LNCaP clone FGC (cell line): ENCODE measurements at regions not wholly inside any gene's neighbourhood (a gene's known extent, or its start where the extent isn't known, plus 50 kb on each side); places are given as distances from the start of the nearest gene placed in this dataset.

Experiments used
- DNase-seq: peaks from one replicate; pipeline ENCODE4 v3.0.0-alpha.2; 2011; ENCODE audit warnings: low read depth
- H3K4me3 ChIP-seq: 2 replicates; pipeline ENCODE4 v1.5.1; 2011; ENCODE audit warnings: mild to moderate bottlenecking, low read depth, low read length, control low read depth
- TF ChIP-seq, protein P1 (sequence below): IDR thresholded peaks from 2 replicates; pipeline ENCODE4 v1.5.1; 2012; ENCODE audit warnings: mild to moderate bottlenecking; ENCODE audit not compliant: control insufficient read depth, insufficient read depth; ENCODE audit errors: extremely low read depth

DNA sequence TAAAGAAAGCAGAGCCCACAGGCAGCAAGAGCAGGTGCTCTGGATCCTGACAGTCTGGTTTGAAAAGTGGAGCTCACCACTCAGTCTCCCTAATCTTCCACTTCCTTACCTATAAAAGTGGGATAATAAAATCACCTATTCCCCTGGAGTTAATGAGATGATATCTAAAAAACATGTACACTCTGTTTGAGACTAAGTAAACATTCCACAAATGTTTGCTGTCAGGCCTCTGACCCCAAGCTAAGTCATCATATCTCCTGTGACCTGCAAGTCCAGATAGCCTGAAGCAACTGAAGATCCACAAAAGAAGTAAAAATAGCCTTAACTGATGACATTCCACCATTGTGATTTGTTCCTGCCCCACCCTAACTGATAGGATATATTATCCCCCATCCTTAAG lies 1324.5 kb downstream of the XPNPEP1 start:
- no peak overlapping the region for H3K4me3 ChIP-seq
- TF ChIP-seq, protein P1, sequence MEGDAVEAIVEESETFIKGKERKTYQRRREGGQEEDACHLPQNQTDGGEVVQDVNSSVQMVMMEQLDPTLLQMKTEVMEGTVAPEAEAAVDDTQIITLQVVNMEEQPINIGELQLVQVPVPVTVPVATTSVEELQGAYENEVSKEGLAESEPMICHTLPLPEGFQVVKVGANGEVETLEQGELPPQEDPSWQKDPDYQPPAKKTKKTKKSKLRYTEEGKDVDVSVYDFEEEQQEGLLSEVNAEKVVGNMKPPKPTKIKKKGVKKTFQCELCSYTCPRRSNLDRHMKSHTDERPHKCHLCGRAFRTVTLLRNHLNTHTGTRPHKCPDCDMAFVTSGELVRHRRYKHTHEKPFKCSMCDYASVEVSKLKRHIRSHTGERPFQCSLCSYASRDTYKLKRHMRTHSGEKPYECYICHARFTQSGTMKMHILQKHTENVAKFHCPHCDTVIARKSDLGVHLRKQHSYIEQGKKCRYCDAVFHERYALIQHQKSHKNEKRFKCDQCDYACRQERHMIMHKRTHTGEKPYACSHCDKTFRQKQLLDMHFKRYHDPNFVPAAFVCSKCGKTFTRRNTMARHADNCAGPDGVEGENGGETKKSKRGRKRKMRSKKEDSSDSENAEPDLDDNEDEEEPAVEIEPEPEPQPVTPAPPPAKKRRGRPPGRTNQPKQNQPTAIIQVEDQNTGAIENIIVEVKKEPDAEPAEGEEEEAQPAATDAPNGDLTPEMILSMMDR = no peak
- no peak for DNase-seq

DNA sequence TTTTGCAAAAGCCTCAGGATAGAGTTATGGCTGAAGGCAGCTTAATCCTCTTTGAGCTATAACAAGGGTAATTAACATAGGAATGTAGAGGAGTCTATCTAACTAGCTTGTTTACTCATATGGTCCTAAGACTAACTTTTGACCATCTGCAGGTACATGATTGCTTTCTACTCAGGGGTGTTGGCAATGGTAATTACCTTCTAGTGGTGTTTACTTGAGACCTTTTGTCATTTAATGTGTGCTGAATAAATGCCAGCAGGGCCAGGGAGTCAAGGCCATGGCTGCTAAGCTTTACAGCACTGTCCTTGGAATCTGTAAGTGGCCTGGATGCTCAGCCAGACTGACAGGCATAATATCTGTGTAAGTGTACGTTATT lies 1325.0 kb downstream of the XPNPEP1 start:
- no peak overlapping the region for H3K4me3 ChIP-seq
- no peak for DNase-seq
- TF ChIP-seq, protein P1 = no peak

DNA sequence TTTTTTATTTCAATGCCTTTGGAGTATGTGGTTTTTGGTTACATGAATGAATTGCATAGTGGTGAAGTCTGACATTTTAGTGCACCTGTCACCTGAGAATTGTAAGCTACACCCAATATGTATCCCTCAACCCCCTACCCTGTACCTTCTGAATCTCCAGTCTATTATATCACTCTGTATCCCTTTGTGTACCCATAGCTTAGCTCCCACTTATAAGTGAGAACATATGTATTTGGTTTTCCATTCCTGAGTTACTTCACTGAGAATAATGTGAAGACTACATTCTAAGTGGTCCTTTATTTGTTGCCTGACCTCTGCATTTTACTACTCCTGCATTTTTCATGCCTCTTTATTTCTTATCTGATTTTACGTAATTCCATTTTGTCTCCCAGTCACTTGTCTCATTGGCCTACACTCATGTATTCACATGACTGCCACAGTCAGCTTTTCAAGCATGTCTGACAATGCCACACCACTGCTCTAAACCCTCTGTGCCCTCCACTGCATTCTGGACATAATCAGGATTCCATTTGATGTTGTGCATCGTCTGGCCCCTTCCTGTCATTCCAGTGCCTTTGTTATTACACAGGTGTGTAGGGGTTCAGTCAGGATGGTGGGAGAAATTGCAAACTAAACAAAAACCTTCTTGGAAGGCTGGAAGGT lies 1325.5 kb downstream of the XPNPEP1 start:
- H3K4me3 ChIP-seq = no peak overlapping the region
- TF ChIP-seq, protein P1 = no peak
- DNase-seq = no peak

DNA sequence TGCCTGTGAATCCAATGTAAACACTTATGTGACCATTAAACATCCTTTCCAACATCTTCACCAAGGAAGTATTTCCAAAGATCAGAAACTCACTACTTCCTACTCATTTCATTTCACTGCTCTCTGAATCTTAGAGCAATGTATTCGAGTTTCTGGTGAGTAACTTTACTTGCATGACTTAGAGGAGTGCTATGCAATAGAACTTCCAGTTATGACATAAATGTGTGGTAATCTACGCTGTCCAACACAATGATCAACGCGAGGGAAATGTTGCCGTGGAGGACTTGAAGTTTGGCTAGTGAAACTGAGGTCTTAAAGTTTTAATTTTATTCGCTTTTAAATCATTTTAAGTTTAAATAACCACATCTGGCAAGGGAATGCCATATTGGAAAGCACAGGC lies 1326.3 kb downstream of the XPNPEP1 start:
- TF ChIP-seq, protein P1 = no peak
- no peak for DNase-seq
- H3K4me3 ChIP-seq = no peak overlapping the region

DNA sequence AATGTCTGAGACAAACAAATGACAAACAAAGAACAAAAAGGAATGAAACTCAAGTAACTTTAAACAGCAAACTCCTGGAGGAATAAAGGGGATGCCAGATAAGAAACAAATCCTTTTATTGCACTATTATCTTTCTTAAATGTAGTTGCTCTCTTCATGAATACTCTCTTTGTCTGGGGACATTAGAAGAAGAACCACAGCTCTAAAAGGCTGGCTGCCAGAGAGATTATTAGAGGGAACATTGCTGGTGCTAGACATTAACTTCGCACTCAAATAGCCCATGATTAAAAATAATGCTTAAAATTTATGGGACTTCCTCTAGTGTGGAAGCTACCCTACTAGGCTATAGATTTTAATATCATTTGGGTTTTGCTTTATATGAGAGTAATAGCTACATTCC lies 1330.4 kb downstream of the XPNPEP1 start:
- TF ChIP-seq, protein P1 = no peak
- no peak for DNase-seq
- no peak overlapping the region for H3K4me3 ChIP-seq

DNA sequence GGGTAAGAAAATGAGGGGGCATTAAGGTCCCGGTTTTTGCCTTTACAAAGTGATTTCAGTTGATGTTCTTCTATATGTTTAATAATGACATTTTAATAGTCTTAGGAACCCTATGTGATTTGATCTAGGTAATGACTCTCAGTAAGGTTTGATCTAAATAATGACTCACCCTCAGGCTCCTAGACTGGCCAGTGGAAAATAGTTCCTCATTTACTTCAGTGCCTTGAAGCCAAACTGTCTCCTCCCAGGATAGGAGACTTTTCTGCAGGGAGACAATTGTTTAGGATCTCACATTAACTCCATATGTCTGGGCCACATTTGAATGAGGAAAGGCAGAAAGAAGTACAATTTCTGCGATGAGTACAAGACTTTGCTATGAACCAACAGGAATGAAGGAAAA lies 1331.9 kb downstream of the XPNPEP1 start:
- no peak overlapping the region for H3K4me3 ChIP-seq
- DNase-seq = no peak
- TF ChIP-seq, protein P1 = no peak

DNA sequence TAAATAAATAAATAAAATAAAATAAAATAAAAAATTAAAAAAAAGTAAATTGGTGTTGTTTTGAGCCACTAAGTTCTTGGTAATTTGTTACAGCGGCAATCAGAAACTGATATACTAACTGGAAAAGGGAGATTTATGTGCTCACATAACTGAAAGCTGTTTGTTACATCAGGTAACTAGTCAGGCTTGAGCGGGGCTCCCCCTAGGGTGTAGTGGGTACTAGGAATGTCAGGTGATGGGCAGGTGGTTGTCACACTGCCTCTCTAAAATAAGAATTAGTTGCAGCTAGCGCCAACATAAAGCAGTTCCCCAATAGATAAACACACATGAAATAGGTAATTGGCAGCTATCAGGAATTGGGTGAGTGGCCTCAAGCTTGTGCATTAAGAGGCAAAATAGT lies 1336.9 kb downstream of the XPNPEP1 start:
- TF ChIP-seq, protein P1 = no peak
- no peak overlapping the region for H3K4me3 ChIP-seq
- no peak for DNase-seq
